Thymus (tissue), 11 donors: ENCODE measurements at regions not wholly inside any gene's neighbourhood (a gene's known extent, or its start where the extent isn't known, plus 50 kb on each side); places are given as distances from the start of the nearest gene placed in this dataset.
"Not testable (repeated sequence)": the region's sequence is repeated elsewhere in the genome, so short reads cannot be mapped to it uniquely, and the experiment has no call there.

Experiments used
- DNase-seq, 9 donors: peaks; one replicate each; pipeline ENCODE4 v3.0.0-alpha.2; 2013; ENCODE audit warnings: low spot score in 9 of 9, low read depth in 6 of 9, missing footprints in 1 of 9
- H3K27ac ChIP-seq, 2 donors: one replicate each; pipeline ENCODE4 v1.5.1; 2013; ENCODE audit warnings: control low read depth in 1 of 2, low read depth in 1 of 2, low read length in 1 of 2, mild to moderate bottlenecking in 1 of 2, moderate library complexity in 1 of 2
- H3K27me3 ChIP-seq, 2 donors: one replicate each; pipeline ENCODE4 v1.5.1; 2013; ENCODE audit warnings: low read length in 1 of 2; ENCODE audit not compliant: control insufficient read depth in 2 of 2, insufficient read depth in 1 of 2
- H3K36me3 ChIP-seq, 2 donors: one replicate each; pipeline ENCODE4 v1.5.1; 2013; ENCODE audit warnings: low read length in 1 of 2, mild to moderate bottlenecking in 1 of 2, moderate library complexity in 1 of 2; ENCODE audit not compliant: control insufficient read depth in 2 of 2, insufficient read depth in 2 of 2
- H3K4me1 ChIP-seq, 2 donors: one replicate each; pipeline ENCODE4 v1.5.1; 2013; ENCODE audit warnings: low read length in 2 of 2; ENCODE audit not compliant: control insufficient read depth in 2 of 2, insufficient read depth in 2 of 2
- H3K4me3 ChIP-seq, 2 donors: one replicate each; pipeline ENCODE4 v1.5.1; 2013; ENCODE audit warnings: low read length in 2 of 2, control low read depth in 1 of 2, mild to moderate bottlenecking in 1 of 2
- H3K9me3 ChIP-seq, 2 donors: one replicate each; pipeline ENCODE4 v1.5.1; 2013; ENCODE audit warnings: low read length in 1 of 2, mild to moderate bottlenecking in 1 of 2; ENCODE audit not compliant: control insufficient read depth in 2 of 2, insufficient read depth in 1 of 2
- WGBS: extraction: QIAGEN DNeasy Blood & Tissue Kit; methylation state at CpG from one replicate; pipeline ENCODE4 v1.1.7; 2013; 5-methylcytosine and 5-hydroxymethylcytosine counted together
- donor health status: healthy.

GRCh38 chr7:113269592-113269991, 151.2 kb upstream of the SMIM30 start:
- not testable (repeated sequence) for H3K36me3 ChIP-seq, H3K27me3 ChIP-seq, H3K4me1 ChIP-seq, DNase-seq, H3K4me3 ChIP-seq, H3K27ac ChIP-seq
- peaks cover 0 to 20% of the 10 kb centered on the region in 2 donors for H3K9me3 ChIP-seq
- 94% methylated on average over 3 of the region's 3 CpGs for WGBS

GRCh38 chr7:113268757-113269156, 150.4 kb upstream of the SMIM30 start:
- H3K27me3 ChIP-seq: no peaks in the 10 kb centered on the region
- H3K9me3 ChIP-seq: peaks cover 0 to 20% of the 10 kb centered on the region in 2 donors
- 78% methylated on average over 3 of the region's 3 CpGs for WGBS
- H3K27ac ChIP-seq: no peak overlapping the region
- H3K36me3 ChIP-seq: no peaks in the 10 kb centered on the region
- DNase-seq: no peak
- H3K4me1 ChIP-seq: no peaks in the 10 kb centered on the region
- H3K4me3 ChIP-seq: no peak overlapping the region

- DNase-seq: no peak
- 95% methylated on average over 4 of the region's 4 CpGs for WGBS
- H3K9me3 ChIP-seq: peaks cover 0 to 17% of the 10 kb centered on the region in 2 donors
- H3K4me1 ChIP-seq: no peaks in the 10 kb centered on the region
- H3K27me3 ChIP-seq: no peaks in the 10 kb centered on the region
- no peak overlapping the region for H3K27ac ChIP-seq
- H3K36me3 ChIP-seq: no peaks in the 10 kb centered on the region
- no peak overlapping the region for H3K4me3 ChIP-seq
These were observed 149.5 kb upstream of the SMIM30 start for GRCh38 chr7:113267885-113268284.

- no peaks in the 10 kb centered on the region for H3K4me1 ChIP-seq
- no peak for DNase-seq
- no peaks in the 10 kb centered on the region for H3K36me3 ChIP-seq
- H3K4me3 ChIP-seq: no peak overlapping the region
- peaks cover 0 to 14% of the 10 kb centered on the region in 2 donors for H3K9me3 ChIP-seq
- no peaks in the 10 kb centered on the region for H3K27me3 ChIP-seq
- no peak overlapping the region for H3K27ac ChIP-seq
These were observed 148.9 kb upstream of the SMIM30 start for GRCh38 chr7:113267271-113267670.

DNA sequence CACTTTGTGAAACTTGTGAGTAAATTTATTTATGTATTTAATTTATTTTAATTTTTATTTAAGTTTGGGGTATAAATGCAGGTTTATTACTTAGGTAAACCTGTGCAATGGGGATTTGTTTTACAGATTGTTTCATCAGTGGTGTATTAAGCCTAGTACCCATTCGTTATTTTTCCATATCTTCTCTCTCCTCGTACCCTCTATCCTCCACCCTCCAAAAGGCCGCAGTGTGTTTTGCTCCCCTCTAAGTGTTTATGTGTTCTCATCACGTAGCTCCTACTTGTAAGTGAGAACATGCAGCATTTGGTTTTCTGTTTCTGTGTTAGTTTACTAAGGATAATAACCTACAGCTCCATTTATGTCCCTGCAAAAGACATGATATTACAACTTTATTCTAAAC, 145.4 kb upstream of the SMIM30 start:
- no peak for DNase-seq
- Histone ChIP-seq H3K27me3 (no peaks in the 10 kb centered on the region), H3K36me3 (no peaks in the 10 kb centered on the region), H3K4me1 (no peaks in the 10 kb centered on the region), H3K27ac (no peak overlapping the region), H3K9me3 (peaks cover 0 to 9% of the 10 kb centered on the region in 2 donors), H3K4me3 (no peak overlapping the region)
- 91% methylated on average over 4 of the region's 4 CpGs for WGBS

- not testable (repeated sequence) for H3K36me3 ChIP-seq, DNase-seq, H3K27me3 ChIP-seq, H3K9me3 ChIP-seq, H3K4me1 ChIP-seq, H3K4me3 ChIP-seq, H3K27ac ChIP-seq
- 95% methylated on average over 28 of the region's 28 CpGs for WGBS
These were observed 144.9 kb upstream of the SMIM30 start for GRCh38 chr7:113263215-113263742.

DNA sequence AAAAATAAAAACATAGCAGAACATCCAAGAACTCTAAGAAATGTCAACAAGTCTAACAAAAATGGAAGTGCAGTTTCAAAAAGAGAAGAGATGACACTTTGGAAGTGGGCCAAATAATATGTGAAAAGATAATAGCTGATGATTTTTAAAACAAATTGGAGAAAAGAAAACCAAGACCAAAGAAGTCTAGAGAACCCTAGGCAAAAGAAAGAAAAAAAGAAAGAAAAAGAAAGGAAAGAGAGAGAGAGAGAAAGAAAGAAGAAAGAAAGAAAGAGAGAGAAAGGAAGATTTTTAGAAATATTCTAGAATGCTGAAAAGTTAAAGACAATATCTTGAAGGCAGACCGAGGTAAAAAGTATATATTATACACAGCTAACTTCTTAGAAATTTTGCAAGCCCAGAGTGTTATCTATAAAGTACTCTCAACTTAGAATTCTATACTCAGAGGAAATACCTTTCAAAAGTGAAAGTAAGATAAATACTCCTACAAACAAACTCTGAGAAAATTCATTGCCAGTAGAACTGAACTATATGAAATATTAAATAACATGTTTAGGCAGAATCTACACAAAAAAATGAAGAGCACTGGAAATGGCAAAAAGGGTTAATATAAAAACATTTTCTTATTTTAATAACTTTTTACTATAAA, 138.7 kb upstream of the SMIM30 start:
- no peaks in the 10 kb centered on the region for H3K36me3 ChIP-seq
- no peak overlapping the region for H3K27ac ChIP-seq
- no peak overlapping the region for H3K4me3 ChIP-seq
- no peak for DNase-seq
- no peaks in the 10 kb centered on the region for H3K27me3 ChIP-seq
- H3K4me1 ChIP-seq: no peaks in the 10 kb centered on the region
- H3K9me3 ChIP-seq: no peaks in the 10 kb centered on the region
- WGBS: 88% methylated on average over 1 of the region's 1 CpG

- Histone ChIP-seq H3K4me3 (no peak overlapping the region), H3K36me3 (no peaks in the 10 kb centered on the region), H3K4me1 (no peaks in the 10 kb centered on the region), H3K9me3 (no peaks in the 10 kb centered on the region), H3K27me3 (no peaks in the 10 kb centered on the region), H3K27ac (no peak overlapping the region)
- DNase-seq: no peak
- 90% methylated on average over 3 of the region's 3 CpGs for WGBS
These were observed 128.8 kb upstream of the SMIM30 start for GRCh38 chr7:113247198-113247597.

DNA sequence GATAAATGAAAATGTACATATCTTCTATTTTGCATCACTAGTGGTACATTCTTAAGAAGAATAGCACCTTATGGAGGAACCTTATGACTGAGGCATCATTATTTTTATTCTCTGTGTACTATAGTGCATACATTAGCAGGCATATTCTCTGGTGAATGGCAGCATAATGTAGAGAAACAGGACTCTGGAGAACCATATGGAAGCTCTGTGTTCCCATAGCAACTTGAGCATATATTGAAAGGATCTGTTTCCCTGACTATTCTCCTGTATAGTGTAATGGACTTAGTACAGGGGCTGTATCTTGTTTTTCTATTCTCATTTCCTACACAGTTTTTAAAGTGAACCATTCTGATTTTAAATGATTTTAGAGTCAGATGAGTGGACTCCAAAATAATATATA, 128.4 kb upstream of the SMIM30 start:
- no peak overlapping the region for H3K27ac ChIP-seq
- no peak for DNase-seq
- no peaks in the 10 kb centered on the region for H3K36me3 ChIP-seq
- no peaks in the 10 kb centered on the region for H3K9me3 ChIP-seq
- no peak overlapping the region for H3K4me3 ChIP-seq
- H3K27me3 ChIP-seq: no peaks in the 10 kb centered on the region
- no peaks in the 10 kb centered on the region for H3K4me1 ChIP-seq
